ENCODE measurements at regions not wholly inside any gene's neighbourhood (a gene's known extent, or its start where the extent isn't known, plus 50 kb on each side); places are given as distances from the start of the nearest gene placed in this dataset.

DNA sequence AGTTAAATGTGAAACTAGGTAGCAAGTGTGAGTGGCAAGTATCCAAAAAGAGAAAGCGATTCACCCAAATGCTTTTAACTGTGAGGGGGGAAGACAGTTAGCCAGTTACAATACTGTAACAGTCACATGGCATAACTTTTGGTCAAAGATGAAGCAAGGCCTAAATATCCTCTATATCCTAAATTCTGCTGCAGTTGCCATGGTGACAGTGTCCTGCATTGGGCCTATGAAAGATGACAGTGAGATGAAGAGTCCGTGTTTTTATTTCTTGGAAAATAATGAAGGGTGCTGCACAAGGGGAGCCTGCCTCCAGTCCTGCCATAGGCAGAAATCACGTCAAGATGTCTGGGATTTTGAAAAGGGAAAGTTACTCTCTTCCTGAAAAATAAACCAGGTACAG lies 534.6 kb downstream of the NTRK2 start:
- Histone ChIP-seq H3K27me3 (replicated peaks; ENCODE audit: control insufficient read depth, insufficient read depth, low read length) (no peaks in the 10 kb centered on the region), H3K4me3 (replicated peaks; ENCODE audit: low read depth, low read length) (no peak overlapping the region), H3K36me3 (ENCODE audit: control insufficient read depth, insufficient read depth, low read length) (no peaks in the 10 kb centered on the region)
- TF ChIP-seq, protein P1, sequence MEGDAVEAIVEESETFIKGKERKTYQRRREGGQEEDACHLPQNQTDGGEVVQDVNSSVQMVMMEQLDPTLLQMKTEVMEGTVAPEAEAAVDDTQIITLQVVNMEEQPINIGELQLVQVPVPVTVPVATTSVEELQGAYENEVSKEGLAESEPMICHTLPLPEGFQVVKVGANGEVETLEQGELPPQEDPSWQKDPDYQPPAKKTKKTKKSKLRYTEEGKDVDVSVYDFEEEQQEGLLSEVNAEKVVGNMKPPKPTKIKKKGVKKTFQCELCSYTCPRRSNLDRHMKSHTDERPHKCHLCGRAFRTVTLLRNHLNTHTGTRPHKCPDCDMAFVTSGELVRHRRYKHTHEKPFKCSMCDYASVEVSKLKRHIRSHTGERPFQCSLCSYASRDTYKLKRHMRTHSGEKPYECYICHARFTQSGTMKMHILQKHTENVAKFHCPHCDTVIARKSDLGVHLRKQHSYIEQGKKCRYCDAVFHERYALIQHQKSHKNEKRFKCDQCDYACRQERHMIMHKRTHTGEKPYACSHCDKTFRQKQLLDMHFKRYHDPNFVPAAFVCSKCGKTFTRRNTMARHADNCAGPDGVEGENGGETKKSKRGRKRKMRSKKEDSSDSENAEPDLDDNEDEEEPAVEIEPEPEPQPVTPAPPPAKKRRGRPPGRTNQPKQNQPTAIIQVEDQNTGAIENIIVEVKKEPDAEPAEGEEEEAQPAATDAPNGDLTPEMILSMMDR (IDR thresholded peaks at IDR 0.05; ENCODE audit: insufficient read depth, low read length, poor library complexity, severe bottlenecking) = no peak
- DNase-seq (ENCODE audit: extremely low read depth, insufficient read length) = no peak

GRCh38 chr9:85202596-85202995 lies 533.1 kb downstream of the NTRK2 start:
- DNase-seq (ENCODE audit: extremely low read depth, insufficient read length) = no peak
- no peaks in the 10 kb centered on the region for H3K36me3 ChIP-seq (ENCODE audit: control insufficient read depth, insufficient read depth, low read length)
- TF ChIP-seq, protein P1 (IDR thresholded peaks at IDR 0.05; ENCODE audit: insufficient read depth, low read length, poor library complexity, severe bottlenecking) = no peak
- H3K4me3 ChIP-seq (replicated peaks; ENCODE audit: low read depth, low read length) = no peak overlapping the region
- H3K27me3 ChIP-seq (replicated peaks; ENCODE audit: control insufficient read depth, insufficient read depth, low read length) = no peaks in the 10 kb centered on the region

- no peak overlapping the region for H3K4me3 ChIP-seq (replicated peaks; ENCODE audit: low read depth, low read length)
- TF ChIP-seq, protein P1 (IDR thresholded peaks at IDR 0.05; ENCODE audit: insufficient read depth, low read length, poor library complexity, severe bottlenecking) = no peak
- no peaks in the 10 kb centered on the region for H3K27me3 ChIP-seq (replicated peaks; ENCODE audit: control insufficient read depth, insufficient read depth, low read length)
- H3K36me3 ChIP-seq (ENCODE audit: control insufficient read depth, insufficient read depth, low read length) = no peaks in the 10 kb centered on the region
- DNase-seq (ENCODE audit: extremely low read depth, insufficient read length) = no peak
Observed at GRCh38 chr9:85200726-85201404, 531.3 kb downstream of the NTRK2 start.

GRCh38 chr9:85199866-85200495 lies 530.5 kb downstream of the NTRK2 start:
- no peaks in the 10 kb centered on the region for H3K27me3 ChIP-seq (replicated peaks; ENCODE audit: control insufficient read depth, insufficient read depth, low read length)
- TF ChIP-seq, protein P1 (IDR thresholded peaks at IDR 0.05; ENCODE audit: insufficient read depth, low read length, poor library complexity, severe bottlenecking) = no peak
- no peaks in the 10 kb centered on the region for H3K36me3 ChIP-seq (ENCODE audit: control insufficient read depth, insufficient read depth, low read length)
- DNase-seq (ENCODE audit: extremely low read depth, insufficient read length) = no peak
- H3K4me3 ChIP-seq (replicated peaks; ENCODE audit: low read depth, low read length) = no peak overlapping the region

DNA sequence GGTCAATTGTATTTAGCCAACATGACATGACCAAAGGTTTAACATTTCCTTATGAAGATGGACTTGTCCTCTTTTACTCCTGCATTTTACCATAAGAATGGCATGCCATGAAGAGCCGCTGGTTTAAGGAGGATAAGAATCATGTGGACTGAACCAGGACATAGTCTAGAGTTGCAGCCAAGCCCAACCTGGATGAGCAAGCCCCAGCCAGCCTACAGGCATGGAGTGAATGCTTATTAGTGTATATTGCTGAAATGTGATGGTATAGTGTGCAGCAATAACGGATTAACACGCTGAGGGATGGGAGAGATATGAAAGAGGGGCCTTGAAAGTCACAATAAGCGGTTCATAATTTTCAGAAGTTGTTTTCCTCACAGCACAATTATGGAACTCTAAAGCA lies 523.2 kb downstream of the NTRK2 start:
- TF ChIP-seq, protein P1 (IDR thresholded peaks at IDR 0.05; ENCODE audit: insufficient read depth, low read length, poor library complexity, severe bottlenecking) = no peak
- no peaks in the 10 kb centered on the region for H3K36me3 ChIP-seq (ENCODE audit: control insufficient read depth, insufficient read depth, low read length)
- DNase-seq (ENCODE audit: extremely low read depth, insufficient read length) = no peak
- H3K27me3 ChIP-seq (replicated peaks; ENCODE audit: control insufficient read depth, insufficient read depth, low read length) = no peaks in the 10 kb centered on the region
- H3K4me3 ChIP-seq (replicated peaks; ENCODE audit: low read depth, low read length) = no peak overlapping the region
